Fibroblast of the aortic adventitia (primary cell): ENCODE measurements at regions not wholly inside any gene's neighbourhood (a gene's known extent, or its start where the extent isn't known, plus 50 kb on each side); places are given as distances from the start of the nearest gene placed in this dataset.

Experiments
- DNase-seq: peaks from one replicate; pipeline ENCODE4 v3.0.0-alpha.2; 2010; ENCODE audit warnings: low read depth
- H3K4me3 ChIP-seq: 2 replicates; pipeline ENCODE4 v1.5.1; 2011; ENCODE audit warnings: low read depth, mild to moderate bottlenecking, control low read depth, low read length, moderate library complexity
- CTCF ChIP-seq: IDR thresholded peaks from 2 replicates; pipeline ENCODE4 v1.5.1; 2011; ENCODE audit warnings: mild to moderate bottlenecking, low read length, control low read depth, inconsistent platforms; ENCODE audit not compliant: insufficient read depth

GRCh38 chr20:57928181-57928967 lies 218.6 kb upstream of the PMEPA1 start:
- no peak for TF ChIP-seq CTCF
- DNase-seq, result no peak
- no peak overlapping the region for H3K4me3 ChIP-seq

- TF ChIP-seq CTCF, result no peak
- no peak for DNase-seq
- H3K4me3 ChIP-seq, result no peak overlapping the region
These were observed 217.6 kb upstream of the PMEPA1 start for GRCh38 chr20:57927376-57927775.

GRCh38 chr20:57922706-57923105 lies 212.9 kb upstream of the PMEPA1 start:
- H3K4me3 ChIP-seq, result no peak overlapping the region
- DNase-seq, result no peak
- no peak for TF ChIP-seq CTCF

- no peak overlapping the region for H3K4me3 ChIP-seq
- TF ChIP-seq CTCF, result no peak
- no peak for DNase-seq
These were observed 212.3 kb upstream of the PMEPA1 start for GRCh38 chr20:57922083-57922482.

GRCh38 chr20:57921676-57922075 lies 211.9 kb upstream of the PMEPA1 start:
- TF ChIP-seq CTCF, result no peak
- no peak for DNase-seq
- H3K4me3 ChIP-seq, result no peak overlapping the region

GRCh38 chr20:57920971-57921370 lies 211.2 kb upstream of the PMEPA1 start:
- no peak for DNase-seq
- no peak for TF ChIP-seq CTCF
- H3K4me3 ChIP-seq, result no peak overlapping the region

- TF ChIP-seq CTCF, result no peak
- no peak overlapping the region for H3K4me3 ChIP-seq
- no peak for DNase-seq
These were observed 209.2 kb upstream of the PMEPA1 start for GRCh38 chr20:57919049-57919448.
